Endometrium (tissue), 2 donors: ENCODE measurements at regions not wholly inside any gene's neighbourhood (a gene's known extent, or its start where the extent isn't known, plus 50 kb on each side); places are given as distances from the start of the nearest gene placed in this dataset.

ENCODE experiments used
- FAIRE-seq: peaks from 2 replicates; lab custom pipeline; 2012; peaks lifted over from hg19 to GRCh38; lab: Jason Lieb, UNC
- donor health status: control.
- donor health status: control.

DNA sequence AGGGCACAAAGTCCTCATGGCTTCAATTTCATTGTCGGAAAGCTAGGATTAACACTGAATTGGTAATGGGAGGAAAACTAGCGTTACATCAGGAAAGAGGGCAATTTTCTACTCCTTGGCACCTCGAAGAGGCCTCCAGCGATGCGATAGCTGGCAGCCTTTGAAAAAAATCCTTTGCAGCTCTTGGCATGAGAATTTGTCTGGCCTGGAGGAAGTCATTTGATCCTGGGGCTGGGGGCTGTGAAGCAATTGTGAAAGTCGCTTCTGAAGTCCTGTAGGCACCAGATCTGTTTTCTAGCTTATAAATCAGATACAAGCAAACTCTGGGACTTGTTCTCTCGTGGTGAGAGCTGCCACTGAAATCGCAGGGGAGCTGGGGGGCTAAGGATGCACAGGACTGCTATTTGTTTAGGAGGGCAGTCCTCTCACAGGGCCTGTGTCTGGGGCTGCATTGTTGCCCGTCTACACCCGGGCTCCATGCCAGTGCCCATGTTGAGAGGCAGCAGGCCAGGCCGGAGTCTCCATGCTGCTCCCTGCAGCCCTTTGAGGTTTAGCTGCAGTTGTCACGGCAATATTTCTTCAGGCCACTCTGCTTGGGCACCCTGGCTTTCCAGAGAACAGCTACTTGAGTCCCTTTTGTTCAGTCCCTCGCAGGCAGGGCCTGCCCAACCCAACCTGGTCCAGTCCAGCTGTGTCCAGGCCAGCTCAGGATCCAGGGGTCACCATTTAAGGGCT lies 206.8 kb upstream of the LYZL1 start:
- FAIRE-seq: no peak

DNA sequence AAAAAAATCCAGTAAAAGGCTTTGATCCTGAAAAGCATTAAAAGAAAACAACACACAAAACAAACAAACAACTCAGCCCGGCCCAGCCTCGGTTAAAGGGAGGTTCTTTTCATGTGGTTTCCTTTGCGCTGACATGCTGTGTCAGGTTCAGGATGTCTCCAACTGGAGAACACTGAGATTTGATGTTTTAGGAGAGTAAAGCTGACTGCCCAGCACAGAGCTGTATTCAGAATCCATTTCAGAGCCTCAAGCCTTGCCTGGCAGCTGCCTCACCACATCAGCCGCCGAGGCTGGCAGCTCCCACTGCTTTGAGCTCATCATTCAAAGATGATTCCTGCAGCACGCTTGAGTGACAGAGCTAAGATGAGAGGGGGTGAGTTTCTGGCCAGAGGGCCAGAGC lies 205.8 kb upstream of the LYZL1 start:
- no peak for FAIRE-seq

DNA sequence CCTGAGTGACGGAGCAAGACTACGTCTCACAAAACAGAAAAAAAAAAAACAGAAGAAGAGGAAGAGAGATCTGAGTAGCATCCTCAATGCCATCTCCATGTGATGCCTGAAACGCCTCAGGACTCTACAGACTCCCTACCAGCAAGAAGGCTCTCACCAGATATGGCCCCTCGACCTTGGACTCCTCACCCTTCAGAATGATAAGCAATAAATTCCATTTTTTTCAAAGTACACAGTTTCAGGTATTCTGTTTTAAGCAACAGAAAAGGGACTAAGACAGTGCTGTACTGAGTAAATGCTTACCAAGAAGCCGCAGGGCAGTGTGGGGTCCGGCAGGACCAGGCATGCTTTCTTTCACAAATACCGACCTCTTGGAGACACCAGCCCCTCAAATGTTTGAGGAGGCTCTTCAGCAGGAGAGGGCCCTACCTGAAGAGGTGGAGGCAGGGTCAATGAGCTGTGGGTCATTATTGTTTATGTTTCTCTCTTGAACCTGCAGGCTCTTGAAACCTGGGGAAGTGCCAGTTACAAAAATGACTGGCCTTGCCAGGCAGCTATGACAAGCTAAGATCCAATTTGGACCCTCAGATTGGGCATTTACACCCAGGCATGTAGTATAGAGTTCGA lies 204.1 kb upstream of the LYZL1 start:
- FAIRE-seq: no peak

DNA sequence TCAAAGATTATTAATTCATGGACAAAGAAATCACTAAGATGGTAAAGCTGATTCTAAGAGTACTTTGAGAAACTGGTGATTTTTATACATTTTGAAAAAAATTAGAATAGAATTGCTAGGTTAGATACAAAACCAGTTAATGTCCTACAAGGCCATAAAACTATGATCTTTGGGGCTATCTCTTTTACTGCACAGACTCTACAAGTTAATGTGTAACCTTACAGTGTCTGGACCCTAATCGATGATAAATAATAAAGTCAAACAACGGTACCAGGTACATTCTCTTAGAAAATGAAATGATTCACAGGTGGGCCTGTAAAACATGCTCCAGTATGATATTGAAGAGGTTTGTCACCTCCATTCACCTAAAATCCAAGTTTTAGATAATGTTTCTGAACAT lies 199.8 kb upstream of the LYZL1 start:
- no peak for FAIRE-seq

DNA sequence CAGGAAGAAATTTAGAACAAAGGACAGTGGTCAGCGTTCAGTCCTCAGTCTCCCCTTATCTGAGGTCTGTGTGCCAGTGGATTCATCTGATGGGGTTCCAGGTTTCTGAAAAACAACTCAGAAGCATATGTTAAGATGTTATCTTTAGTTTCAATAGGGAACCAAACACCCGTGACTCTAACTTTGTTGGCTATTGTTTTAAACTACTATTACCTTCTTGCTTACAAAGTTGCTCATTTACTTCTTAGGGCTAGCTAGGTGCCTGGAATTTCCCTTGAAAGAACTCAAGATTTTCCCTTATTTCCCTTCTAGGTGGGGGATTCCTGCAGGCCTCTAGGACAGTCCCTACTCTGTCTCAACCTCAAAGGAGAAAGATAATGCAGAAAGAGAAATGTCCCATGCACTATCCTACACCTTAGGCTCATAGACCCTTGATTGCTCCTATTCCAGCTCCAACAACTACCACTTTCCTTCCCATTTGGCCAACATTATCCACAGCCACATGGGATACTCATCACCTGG lies 192.5 kb upstream of the LYZL1 start:
- FAIRE-seq: no peak

DNA sequence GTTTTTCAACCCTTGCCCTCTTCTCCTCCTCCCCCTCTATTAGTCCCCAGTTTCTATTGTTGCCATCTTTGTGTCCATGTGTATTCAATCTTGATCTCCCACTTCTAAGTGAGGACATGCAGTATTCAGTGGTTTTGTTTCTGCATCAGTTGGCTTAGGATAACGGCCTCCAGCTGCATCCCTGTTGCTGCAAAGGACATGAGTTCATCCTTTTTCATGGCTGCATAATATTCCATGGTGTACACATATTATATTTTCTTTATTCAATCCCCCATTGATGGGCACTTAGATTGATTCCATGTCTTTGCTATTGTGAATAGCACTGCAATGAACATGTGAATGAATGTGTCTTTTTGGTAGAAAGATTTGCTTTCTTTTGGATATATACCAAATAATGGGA lies 190.4 kb upstream of the LYZL1 start:
- no peak for FAIRE-seq

DNA sequence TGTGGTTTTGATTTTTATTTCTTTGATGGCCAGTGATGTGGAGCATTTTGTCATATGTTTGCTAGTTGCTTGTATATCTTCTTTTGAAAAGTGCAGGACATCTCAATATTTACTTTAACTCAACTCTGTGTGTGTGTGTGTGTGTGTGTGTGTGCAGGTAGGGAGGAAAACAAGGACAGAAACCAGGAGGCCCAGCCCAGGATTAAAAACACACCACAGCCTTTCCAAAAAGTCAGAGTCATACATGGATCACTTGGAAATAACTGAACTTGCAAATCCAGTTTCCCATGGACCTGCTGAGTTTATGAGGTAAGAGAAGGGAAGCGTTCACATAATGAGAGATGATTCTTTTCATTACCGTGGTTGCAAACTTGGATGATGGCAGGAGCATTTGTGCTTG lies 189.9 kb upstream of the LYZL1 start:
- no peak for FAIRE-seq

DNA sequence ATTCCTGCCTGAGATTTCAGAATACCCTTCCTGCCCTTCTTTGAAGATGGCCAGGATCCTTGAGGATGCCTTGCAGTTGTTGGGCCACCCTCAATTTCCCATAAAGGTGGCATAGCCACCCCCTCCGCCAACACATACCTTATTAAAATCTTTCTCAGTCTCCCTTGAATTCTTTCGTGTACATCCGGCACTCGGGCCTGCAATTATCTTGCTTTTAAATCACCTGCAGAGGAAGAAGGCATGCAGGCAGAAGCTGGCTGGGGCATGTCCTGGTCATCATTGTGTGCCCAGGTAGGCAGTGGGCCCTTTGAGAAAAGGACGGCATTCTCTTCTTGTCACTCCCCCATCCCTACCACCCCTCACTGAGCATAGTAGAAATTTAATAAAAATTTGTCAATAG lies 189.5 kb upstream of the LYZL1 start:
- no peak for FAIRE-seq

DNA sequence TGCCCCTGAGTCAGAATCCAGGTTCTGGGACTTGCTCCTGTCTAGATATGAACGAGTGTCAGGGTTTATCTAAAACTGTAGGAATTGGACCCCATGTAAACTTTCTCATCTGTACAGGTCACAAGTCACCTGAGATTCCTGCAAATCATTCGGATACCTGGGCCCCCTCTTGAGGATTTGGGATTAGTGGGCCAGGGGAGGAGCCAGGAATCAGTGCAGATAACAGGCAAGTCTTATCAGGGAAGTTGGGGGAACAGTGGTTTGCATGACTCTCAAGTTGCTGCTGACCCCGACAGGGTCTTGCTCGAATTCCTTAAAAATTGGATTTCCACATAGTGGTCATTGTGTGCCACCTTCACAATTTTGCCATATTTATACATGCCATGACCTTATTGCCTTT lies 188.4 kb upstream of the LYZL1 start:
- FAIRE-seq: no peak

DNA sequence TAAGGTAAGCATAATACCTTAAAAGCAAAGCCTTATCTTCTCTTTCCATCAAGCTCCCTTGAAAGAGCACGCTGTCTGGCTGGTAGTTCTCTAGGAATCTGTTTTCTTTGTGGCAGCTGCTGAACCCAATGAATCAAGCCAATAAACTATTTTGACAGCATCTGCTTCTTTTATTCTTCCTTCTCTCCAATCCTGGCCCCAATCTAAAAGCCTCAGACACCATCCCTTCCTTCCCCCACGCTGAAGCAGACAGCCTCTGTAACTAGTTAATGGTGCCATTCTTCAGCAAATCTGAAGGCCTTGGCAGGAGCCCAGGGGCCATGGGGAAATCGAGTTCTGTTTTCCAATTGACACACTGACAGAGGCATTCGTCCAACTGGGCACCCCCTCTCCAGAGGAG lies 186.6 kb upstream of the LYZL1 start:
- FAIRE-seq: no peak

DNA sequence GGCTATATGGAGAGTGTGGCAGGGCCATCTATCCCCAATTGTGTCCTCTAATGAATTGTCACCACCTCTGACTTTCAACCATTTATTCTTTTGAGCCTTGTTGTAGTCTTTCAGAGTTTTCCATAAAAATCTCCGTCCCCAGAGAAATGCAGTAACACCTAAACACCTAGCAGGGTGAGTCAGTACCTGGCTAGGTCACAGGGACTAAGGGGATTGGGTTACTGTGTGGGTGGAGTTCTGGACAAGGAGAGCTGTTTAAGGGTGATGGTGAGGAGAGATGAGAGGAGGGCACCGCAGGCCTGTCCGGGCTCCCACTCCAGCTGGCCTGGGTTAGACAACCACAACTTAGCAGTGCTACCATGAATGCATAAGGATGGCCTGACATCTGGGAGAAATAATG lies 186.2 kb upstream of the LYZL1 start:
- FAIRE-seq: no peak

DNA sequence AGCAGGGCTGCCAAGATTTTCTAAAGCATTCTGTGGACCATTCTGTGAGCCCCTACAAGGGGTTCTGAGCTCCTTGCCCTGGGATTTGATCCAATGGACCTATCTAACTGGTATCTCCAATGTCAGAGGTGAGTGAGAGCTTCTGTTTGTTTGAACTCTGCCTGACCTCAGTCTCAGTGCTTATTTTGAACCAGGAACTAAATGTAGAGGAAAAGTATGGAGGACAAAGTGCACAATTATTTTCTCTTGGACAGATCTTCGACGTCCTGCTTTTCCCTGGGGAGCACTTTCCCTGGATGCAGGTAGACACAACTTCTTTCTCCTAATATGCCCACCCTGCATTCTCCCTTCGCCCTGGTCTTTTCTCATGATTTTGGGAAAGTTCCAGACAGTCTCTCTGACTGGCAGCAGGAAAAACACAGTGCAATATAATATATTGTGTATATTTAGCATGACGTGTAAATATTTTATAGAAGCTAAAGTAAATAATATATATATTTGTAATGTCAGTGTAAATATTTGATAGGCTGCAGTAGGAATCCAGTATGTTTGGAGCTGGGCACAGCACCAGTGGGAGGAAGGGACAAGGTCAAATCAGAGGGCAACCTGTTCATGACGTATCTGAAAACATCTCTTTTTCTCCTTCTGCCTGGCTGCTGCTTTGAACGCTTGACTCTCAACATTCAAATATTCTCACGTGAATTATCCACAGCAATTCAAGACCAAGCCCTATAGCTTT lies 184.0 kb upstream of the LYZL1 start:
- no peak for FAIRE-seq

DNA sequence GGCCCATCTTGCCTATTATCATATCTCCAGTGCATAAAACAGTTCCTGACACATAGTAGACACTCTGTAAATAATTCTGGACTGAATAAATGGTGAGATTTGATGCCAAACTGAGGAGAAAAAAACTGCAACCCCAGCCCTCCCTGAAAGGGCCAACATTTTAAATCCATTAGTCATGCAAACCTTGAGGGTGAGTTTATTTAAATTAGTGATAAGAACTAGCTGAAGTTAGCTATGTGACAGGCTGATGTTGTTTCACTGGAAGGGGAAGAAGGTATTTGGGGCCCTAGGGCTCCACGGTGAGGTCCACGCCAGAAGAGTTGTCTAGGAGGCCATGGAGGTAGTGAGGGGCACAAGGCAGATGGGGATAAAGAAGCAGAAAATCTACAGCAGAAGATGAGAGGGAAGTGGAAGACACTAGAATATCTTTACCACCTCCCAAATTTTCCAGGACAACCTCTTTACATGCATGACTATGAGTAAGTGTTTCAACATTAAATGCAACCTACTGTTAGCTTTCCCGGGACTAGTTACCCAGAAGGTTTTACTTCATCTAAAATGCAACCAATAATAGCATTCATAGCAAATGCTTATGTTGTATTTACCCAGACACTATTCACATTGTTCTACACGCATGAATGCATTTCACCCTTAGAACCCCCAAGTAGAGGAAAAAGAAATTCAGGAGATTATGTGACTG lies 183.2 kb upstream of the LYZL1 start:
- no peak for FAIRE-seq

DNA sequence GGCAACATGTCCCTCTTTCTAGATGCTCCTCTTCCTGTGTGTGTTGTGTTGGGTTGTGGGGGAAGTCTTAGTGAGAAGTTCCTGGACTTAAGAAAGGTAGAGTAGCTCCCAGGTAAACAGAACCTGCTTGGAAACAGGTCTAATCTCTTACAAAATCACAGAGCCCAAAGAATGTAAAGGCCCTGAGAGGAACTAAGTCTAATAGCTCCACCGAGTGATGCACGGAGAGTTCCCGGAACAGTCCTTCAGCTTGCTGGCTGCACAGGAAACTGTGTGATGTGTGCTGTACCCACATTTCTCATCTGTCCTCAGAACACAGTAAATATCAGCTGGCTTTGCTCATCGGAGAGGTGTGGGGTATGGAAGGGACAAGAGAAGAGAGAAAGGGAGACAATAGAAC lies 182.6 kb upstream of the LYZL1 start:
- FAIRE-seq: no peak

DNA sequence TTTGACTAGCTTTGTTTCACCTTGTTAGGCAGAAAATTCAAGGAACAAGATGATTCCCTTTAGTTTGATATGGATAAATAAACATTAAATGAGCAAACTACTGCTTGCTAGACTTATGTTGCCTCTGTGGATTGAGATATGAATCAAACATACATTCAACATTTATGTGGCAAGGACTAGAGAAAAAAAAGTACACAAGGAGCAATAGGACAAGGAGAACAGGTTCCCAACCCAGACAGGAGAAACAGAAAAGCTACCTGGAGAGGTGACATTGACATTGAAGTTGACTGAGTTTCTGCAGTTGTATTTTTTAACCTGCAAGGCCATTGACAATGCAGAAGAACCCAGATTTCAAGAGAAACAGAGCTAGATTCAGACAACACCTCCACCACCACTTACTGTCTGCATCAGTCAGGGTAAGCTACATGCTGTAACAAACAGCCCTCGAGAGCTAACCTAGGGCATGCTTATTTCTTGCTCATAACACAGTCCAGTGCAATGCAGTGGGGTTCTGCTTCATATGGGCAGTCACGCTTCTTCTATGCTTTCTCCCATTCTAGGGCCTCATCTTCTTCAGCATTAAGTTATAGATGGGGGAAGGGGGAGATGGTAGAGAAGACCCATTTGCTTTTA lies 180.9 kb upstream of the LYZL1 start:
- FAIRE-seq: no peak

DNA sequence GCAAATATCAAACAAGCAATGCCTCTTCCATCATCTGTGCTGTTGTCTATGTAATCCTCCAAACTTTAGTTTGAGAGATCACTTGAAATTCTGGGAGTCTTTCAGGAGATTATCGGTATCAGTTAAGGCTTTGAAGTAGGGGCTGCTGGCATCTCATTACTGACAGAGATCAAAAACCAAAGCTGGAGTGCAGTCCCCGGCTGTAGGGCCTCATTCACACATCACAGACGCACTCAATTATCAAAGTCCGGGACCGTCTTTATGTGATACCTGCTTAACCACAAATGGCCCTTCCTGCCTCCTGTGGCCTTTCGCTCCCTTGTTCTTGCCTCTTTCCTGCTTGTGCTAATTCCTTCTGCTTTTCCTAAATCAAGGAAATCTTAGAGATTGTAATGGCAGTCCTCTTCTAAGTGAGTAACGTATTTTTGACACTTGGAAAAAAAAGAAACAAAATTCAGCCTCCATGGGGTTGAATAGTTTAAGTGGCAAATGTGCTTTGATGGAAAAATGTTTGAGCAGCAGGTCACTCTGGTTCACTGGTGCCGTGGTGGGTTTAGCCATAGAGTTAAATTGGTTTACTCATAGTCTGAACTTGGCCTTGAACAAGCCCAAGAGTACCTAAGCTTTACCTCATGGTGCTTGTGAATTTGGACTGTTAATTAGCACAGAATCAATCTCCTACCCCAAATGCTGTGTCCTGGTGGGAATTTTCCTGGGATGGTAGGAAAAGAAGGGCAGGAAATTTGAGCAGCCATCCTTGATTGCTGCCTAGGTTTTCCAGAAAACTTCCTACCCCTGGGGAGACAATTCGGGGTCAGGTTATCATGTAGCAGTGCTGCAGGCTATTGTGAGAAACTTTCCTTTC lies 178.9 kb upstream of the LYZL1 start:
- no peak for FAIRE-seq

DNA sequence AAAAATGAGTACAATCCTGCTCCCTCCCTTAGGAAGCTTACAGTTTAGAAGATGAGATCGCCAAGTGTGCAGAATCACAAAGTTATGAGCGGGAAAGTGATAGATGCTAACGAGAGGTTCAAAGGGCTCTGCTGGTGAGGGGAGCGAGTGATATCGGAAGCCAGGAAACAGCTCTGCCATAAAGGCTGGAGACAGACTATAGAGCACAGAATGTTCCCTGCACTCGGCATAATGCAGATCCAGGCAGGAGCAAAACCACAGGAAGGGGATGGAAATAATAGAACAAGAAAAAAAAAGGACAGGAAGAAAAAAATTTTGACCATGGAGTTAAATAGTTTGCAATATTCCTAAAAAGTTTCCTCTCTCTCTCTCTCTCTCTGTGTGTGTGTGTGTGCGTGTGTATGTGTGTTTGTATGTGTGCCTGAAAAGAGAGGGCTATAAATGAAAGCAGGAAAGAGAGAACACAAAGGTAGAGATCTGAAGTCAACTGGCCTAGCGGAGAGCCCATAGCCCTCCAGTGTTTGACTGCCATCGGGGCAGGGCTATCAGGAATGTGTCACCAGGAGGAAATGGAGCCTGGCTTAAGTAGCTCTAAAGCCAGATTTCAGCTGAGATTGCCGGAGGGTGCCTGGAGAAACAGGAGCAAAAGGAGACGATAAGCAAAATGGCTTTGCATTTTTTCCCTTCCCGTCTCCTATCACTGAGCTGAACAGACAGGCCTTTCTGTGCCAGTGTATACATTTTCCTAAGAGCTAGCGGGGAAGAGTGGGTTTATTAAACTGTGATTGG lies 175.8 kb upstream of the LYZL1 start:
- FAIRE-seq: no peak

DNA sequence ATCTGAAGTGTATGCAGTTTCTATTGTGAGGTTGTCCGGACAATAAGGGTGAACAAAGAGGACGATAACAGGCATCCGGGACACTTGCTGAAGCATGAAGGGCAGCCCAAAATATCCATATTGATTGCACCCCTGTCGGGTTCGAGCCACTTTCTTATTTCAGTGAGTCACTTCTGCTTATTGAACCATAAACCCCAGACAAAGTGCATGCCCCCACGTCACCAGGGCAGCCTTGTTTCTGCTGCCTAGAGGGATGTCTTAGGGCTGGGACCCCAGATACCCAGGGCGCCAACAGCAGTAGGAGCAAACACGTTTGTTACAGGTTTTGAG lies 175.3 kb upstream of the LYZL1 start:
- no peak for FAIRE-seq

DNA sequence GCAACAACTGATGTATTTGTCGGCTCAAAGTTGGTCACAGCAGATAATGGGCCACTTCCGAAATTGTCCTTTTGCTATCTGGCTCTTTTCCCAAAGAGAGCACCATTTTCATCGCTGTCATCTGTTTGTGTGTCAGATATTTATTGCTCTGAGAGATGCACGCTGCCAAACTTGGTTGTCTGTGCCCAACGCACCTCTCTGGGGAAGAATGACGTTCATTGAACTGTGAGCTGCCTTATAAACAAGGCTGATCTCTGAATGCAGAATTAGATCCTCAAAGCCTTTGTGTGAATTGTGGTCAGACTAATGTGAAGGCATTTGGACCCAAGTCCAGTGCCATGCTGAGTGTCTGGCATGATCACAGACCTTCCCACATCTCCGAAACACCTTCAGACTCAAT lies 174.7 kb upstream of the LYZL1 start:
- no peak for FAIRE-seq

DNA sequence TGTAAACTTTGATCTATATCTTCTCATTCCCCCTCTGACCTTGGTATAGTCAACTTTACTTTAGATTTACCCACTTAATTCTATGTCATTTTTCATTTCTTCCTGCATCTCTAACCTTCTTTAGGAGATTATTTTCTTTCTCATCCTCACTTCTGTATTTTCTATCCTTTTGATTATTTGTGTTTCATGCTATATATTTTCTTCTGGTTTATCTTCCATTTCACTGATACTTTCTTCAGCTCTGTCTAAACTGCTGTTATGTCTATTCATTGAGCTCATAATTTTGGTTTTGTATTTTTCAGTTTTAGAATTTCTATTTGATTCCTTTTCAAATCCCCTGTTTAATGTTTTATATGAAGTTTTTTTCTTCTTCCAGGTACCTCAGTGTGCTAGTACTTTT lies 171.1 kb upstream of the LYZL1 start:
- no peak for FAIRE-seq

DNA sequence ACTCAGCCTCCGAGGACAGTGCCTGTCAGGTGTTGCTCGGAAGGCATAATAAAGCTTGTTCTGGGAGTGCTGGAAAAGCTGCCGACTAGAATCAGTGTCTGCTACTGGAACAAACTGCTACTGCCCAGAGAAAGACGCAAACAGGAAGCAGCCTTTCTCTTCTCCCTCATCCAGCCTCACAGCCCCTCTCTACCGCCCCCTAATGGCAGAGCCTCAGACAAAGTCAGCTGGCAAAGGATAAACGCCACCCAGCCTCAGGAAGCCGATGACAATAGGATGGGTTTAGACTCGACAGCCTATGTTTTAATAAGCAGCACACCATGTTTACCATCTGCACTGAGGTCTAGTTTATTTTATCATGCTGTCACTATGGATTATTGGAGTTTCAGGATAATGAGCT lies 169.5 kb upstream of the LYZL1 start:
- FAIRE-seq: no peak
